Mesendoderm (in vitro differentiated cells): ENCODE measurements at regions not wholly inside any gene's neighbourhood (a gene's known extent, or its start where the extent isn't known, plus 50 kb on each side); places are given as distances from the start of the nearest gene placed in this dataset.
"Not testable (repeated sequence)": the region's sequence is repeated elsewhere in the genome, so short reads cannot be mapped to it uniquely, and the experiment has no call there.

ENCODE experiments used
- DNase-seq: peaks from one replicate; pipeline ENCODE4 v3.0.0; 2013
- H2AK5ac ChIP-seq: 2 replicates; pipeline ENCODE4 v1.6.1; 2013; ENCODE audit warnings: low read length, inconsistent platforms
- H2BK120ac ChIP-seq: 2 replicates; pipeline ENCODE4 v1.6.1; 2013; ENCODE audit warnings: low read depth, mild to moderate bottlenecking, low read length, moderate library complexity, mixed read lengths
- H2BK15ac ChIP-seq: replicated peaks from 2 replicates; pipeline ENCODE4 v1.6.1; 2013; ENCODE audit warnings: low read depth, mild to moderate bottlenecking, moderate library complexity
- H2BK5ac ChIP-seq: 2 replicates; pipeline ENCODE4 v1.6.1; 2013; ENCODE audit warnings: low read length, inconsistent platforms
- H3K18ac ChIP-seq: 2 replicates; pipeline ENCODE4 v1.6.1; 2013; ENCODE audit warnings: mild to moderate bottlenecking, low read length, mixed read lengths
- H3K23ac ChIP-seq: one replicate; pipeline ENCODE4 v1.6.1; 2013; ENCODE audit warnings: low read length
- H3K27ac ChIP-seq: 2 replicates; pipeline ENCODE4 v1.5.1; 2013; ENCODE audit warnings: low read depth, mild to moderate bottlenecking, inconsistent platforms, low read length, moderate library complexity
- H3K27me3 ChIP-seq: 2 replicates; pipeline ENCODE4 v1.6.1; 2013; ENCODE audit warnings: low read length, control low read depth, mild to moderate bottlenecking, inconsistent platforms; ENCODE audit not compliant: insufficient read depth, poor library complexity
- H3K36me3 ChIP-seq: 2 replicates; pipeline ENCODE4 v1.6.1; 2013; ENCODE audit warnings: low read length, inconsistent platforms; ENCODE audit not compliant: control insufficient read depth, insufficient read depth
- H3K4ac ChIP-seq: one replicate; pipeline ENCODE4 v1.6.1; 2013; ENCODE audit warnings: low read depth, mild to moderate bottlenecking, low read length, moderate library complexity
- H3K4me1 ChIP-seq: 2 replicates; pipeline ENCODE4 v1.6.1; 2013; ENCODE audit warnings: low read depth, low read length, inconsistent platforms; ENCODE audit not compliant: control insufficient read depth
- H3K4me2 ChIP-seq: 2 replicates; pipeline ENCODE4 v1.6.1; 2013; ENCODE audit warnings: low read length
- H3K4me3 ChIP-seq: 2 replicates; pipeline ENCODE4 v1.5.1; 2013; ENCODE audit warnings: mild to moderate bottlenecking, low read length
- H3K56ac ChIP-seq: one replicate; pipeline ENCODE4 v1.6.1; 2013; ENCODE audit warnings: low read length
- H3K79me1 ChIP-seq: 2 replicates; pipeline ENCODE4 v1.6.1; 2013; ENCODE audit warnings: low read length, inconsistent platforms
- H3K79me2 ChIP-seq: 2 replicates; pipeline ENCODE4 v1.6.1; 2013; ENCODE audit warnings: mild to moderate bottlenecking, low read length; ENCODE audit not compliant: control insufficient read depth, insufficient read depth
- H3K9ac ChIP-seq: 2 replicates; pipeline ENCODE4 v1.6.1; 2013; ENCODE audit warnings: low read length, inconsistent platforms
- H4K5ac ChIP-seq: one replicate; pipeline ENCODE4 v1.6.1; 2013; ENCODE audit warnings: low read length
- H4K8ac ChIP-seq: one replicate; pipeline ENCODE4 v1.6.1; 2013; ENCODE audit warnings: low read depth, mild to moderate bottlenecking, control low read depth, low read length, moderate library complexity
- WGBS: extraction: QIAGEN DNeasy Blood & Tissue Kit; methylation state at CpG from one replicate; pipeline ENCODE4 v1.1.7; 2013; ENCODE audit warnings: low lambda C conversion rate, missing lambda C conversion rate; ENCODE audit not compliant: insufficient coverage; ENCODE audit errors: extremely low coverage; 5-methylcytosine and 5-hydroxymethylcytosine counted together

DNA sequence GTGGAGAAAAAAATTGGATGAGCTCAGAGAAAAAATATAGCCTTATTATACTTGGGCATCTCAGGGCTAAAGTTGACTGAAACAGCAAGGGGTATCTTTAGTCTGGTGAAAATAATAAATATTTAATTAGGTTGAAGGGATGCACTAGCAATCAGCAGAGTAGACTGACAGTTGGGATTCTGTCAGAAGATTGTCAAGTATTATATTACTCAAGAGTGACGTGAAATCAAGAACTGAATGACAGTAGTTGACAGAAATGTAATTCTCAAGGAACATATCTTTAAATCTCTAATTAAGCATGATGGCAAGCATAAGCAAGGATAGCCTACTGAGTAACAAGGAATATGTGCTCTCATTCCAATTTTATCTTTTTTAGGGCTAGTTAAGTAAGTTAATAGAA is 1301.1 kb downstream of the DSC3 start:
- Histone ChIP-seq H4K8ac (no peak overlapping the region), H3K27me3 (no peaks in the 10 kb centered on the region), H2BK120ac (no peak overlapping the region), H2BK5ac (no peak overlapping the region), H3K18ac (no peak overlapping the region), H3K79me1 (no peaks in the 10 kb centered on the region), H3K27ac (no peak overlapping the region), H3K23ac (no peak overlapping the region), H2AK5ac (no peak overlapping the region), H3K56ac (no peak overlapping the region), H3K79me2 (no peaks in the 10 kb centered on the region), H3K4ac (no peak overlapping the region), H3K9ac (no peak overlapping the region), H3K4me2 (no peak overlapping the region), H3K4me1 (no peaks in the 10 kb centered on the region), H2BK15ac (no peak overlapping the region), H4K5ac (no peak overlapping the region), H3K36me3 (no peaks in the 10 kb centered on the region), H3K4me3 (no peak overlapping the region)
- no peak for DNase-seq
- no CpG with 5 or more reads among the region's 1 CpG for WGBS

DNA sequence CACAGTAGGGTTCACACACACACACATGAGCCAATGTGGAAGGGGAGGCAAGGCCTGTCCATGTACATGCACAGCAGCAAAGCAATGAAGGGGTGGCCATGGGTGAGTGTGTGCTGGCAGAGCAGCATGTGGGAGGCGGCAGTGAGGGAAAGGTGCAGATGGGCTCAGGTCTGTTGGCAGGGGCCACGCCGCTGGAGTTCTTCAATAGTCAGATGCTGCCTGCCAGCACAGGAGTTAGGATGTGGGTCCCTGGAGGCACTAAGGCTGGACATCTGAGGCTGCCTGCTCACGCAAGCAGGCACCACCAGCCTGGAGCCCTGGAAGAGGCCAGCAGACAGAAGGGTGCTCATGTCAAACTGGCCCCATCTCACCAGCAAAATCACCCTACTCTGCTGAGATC is 1304.9 kb downstream of the DSC3 start:
- no peaks in the 10 kb centered on the region for H3K79me2 ChIP-seq
- no peak overlapping the region for H2BK5ac ChIP-seq
- no peak overlapping the region for H3K4me3 ChIP-seq
- H3K4ac ChIP-seq = no peak overlapping the region
- no peaks in the 10 kb centered on the region for H3K36me3 ChIP-seq
- no peaks in the 10 kb centered on the region for H3K27me3 ChIP-seq
- no peaks in the 10 kb centered on the region for H3K79me1 ChIP-seq
- no peak for DNase-seq
- no CpG with 5 or more reads among the region's 4 CpGs for WGBS
- no peak overlapping the region for H3K18ac ChIP-seq
- no peak overlapping the region for H2AK5ac ChIP-seq
- H3K4me2 ChIP-seq = no peak overlapping the region
- no peak overlapping the region for H2BK15ac ChIP-seq
- H3K23ac ChIP-seq = no peak overlapping the region
- no peak overlapping the region for H3K9ac ChIP-seq
- H4K5ac ChIP-seq = no peak overlapping the region
- H4K8ac ChIP-seq = no peak overlapping the region
- no peak overlapping the region for H2BK120ac ChIP-seq
- no peak overlapping the region for H3K27ac ChIP-seq
- H3K4me1 ChIP-seq = no peaks in the 10 kb centered on the region
- no peak overlapping the region for H3K56ac ChIP-seq

DNA sequence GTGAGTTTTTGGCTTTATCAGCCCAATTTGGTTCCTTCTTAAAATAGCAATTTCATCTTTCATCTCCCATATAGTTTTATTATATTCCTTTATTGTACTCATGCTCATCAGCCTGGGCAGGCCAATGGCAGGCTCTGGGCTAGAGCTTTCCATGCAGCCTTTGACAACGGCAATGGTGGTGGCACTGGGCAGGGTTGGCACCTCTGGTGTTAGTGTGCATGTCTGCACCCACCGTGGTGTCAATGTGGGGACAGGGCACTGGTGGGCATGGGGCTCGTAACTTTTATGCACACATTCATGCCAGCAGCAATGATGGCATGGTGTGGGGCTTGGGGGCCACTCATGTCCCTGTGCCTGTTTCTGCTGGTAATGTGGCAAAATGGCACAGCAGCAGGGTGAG is 1305.4 kb downstream of the DSC3 start:
- H3K9ac ChIP-seq = no peak overlapping the region
- no peak overlapping the region for H2BK120ac ChIP-seq
- no peaks in the 10 kb centered on the region for H3K79me2 ChIP-seq
- H3K36me3 ChIP-seq = no peaks in the 10 kb centered on the region
- WGBS = no CpG with 5 or more reads among the region's 3 CpGs
- no peak overlapping the region for H3K4me3 ChIP-seq
- no peaks in the 10 kb centered on the region for H3K79me1 ChIP-seq
- DNase-seq = no peak
- H3K27me3 ChIP-seq = no peaks in the 10 kb centered on the region
- no peak overlapping the region for H3K18ac ChIP-seq
- H3K4me1 ChIP-seq = no peaks in the 10 kb centered on the region
- no peak overlapping the region for H2BK5ac ChIP-seq
- H3K23ac ChIP-seq = no peak overlapping the region
- H3K4ac ChIP-seq = no peak overlapping the region
- H2AK5ac ChIP-seq = no peak overlapping the region
- no peak overlapping the region for H4K5ac ChIP-seq
- H3K56ac ChIP-seq = no peak overlapping the region
- H3K4me2 ChIP-seq = no peak overlapping the region
- H3K27ac ChIP-seq = no peak overlapping the region
- no peak overlapping the region for H4K8ac ChIP-seq
- no peak overlapping the region for H2BK15ac ChIP-seq

DNA sequence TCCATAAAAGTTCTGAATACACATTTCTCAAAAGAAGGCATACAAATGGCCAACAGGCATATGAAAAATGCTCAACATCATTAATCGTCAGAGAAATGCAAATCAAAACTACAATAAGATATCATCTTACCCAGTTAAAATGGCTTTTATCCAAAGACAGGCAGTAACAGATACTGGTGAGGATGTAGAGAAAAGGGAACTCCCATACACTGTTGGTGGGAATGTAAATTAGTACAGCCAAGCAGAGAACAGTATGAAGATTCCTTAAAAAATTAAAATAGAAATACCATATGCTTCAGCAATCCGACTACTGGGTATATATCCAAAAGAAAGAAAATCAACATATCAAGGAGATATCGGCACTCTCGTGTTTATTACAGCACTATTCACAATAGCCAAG is 1312.5 kb downstream of the DSC3 start:
- Histone ChIP-seq H3K27me3 (no peaks in the 10 kb centered on the region), H3K18ac (no peak overlapping the region), H3K4ac (no peak overlapping the region), H3K79me1 (no peaks in the 10 kb centered on the region), H4K8ac (no peak overlapping the region), H3K27ac (no peak overlapping the region), H3K4me2 (no peak overlapping the region), H2BK120ac (no peak overlapping the region), H3K4me1 (no peaks in the 10 kb centered on the region), H2BK15ac (no peak overlapping the region), H3K36me3 (no peaks in the 10 kb centered on the region), H4K5ac (no peak overlapping the region), H3K79me2 (no peaks in the 10 kb centered on the region), H3K56ac (no peak overlapping the region), H2BK5ac (no peak overlapping the region), H2AK5ac (no peak overlapping the region), H3K9ac (no peak overlapping the region), H3K23ac (no peak overlapping the region), H3K4me3 (no peak overlapping the region)
- no peak for DNase-seq
- no CpG with 5 or more reads among the region's 4 CpGs for WGBS

DNA sequence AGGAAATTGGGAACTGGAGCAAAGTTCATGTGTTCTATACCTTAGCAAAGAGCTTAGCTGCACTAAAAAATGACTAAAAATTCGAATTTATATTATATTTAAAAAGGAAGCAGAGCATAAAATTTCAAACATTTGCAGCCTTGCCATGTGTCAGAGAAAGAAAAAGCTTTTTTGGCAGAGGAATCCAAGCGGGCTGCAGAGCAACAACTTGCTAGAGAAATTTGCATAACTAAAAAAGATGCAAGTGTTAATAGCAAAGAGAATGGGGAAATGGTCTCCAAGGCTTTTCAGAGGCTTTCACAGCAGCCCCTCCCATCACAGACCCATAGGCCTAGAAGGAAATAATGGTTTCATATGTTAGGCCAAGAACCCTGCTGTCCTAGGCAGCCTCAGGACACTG is 1315.9 kb downstream of the DSC3 start:
- Histone ChIP-seq H3K4ac (no peak overlapping the region), H2BK15ac (no peak overlapping the region), H3K23ac (no peak overlapping the region), H3K79me2 (no peaks in the 10 kb centered on the region), H3K4me2 (no peak overlapping the region), H2BK5ac (no peak overlapping the region), H3K36me3 (no peaks in the 10 kb centered on the region), H3K18ac (no peak overlapping the region), H3K27me3 (no peaks in the 10 kb centered on the region), H2BK120ac (no peak overlapping the region), H3K4me3 (no peak overlapping the region), H4K8ac (no peak overlapping the region), H3K9ac (no peak overlapping the region), H3K79me1 (no peaks in the 10 kb centered on the region), H3K56ac (no peak overlapping the region), H3K27ac (no peak overlapping the region), H4K5ac (no peak overlapping the region), H3K4me1 (no peaks in the 10 kb centered on the region), H2AK5ac (no peak overlapping the region)
- no peak for DNase-seq
- WGBS = no CpG with 5 or more reads among the region's 2 CpGs

DNA sequence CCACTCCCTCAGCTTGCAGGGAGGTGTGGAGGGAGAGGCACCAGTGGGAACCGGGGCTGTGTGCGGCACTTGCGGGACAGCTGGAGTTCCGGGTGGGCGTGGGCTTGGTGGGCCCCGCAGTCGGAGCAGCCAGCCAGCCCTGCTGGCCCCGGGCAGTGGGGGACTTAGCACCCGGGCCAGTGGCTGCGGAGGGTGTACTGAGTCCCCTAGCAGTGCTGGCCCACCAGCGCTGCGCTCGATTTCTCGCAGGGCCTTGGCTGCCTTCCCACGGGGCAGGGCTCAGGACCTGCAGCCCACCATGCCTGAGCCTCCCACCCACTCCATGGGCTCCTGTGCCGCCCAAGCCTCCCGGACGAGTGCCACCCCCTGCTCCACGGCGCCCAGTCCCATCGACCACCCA is 1319.1 kb downstream of the DSC3 start:
- H3K79me1 ChIP-seq, H2BK120ac ChIP-seq: not testable (repeated sequence)
- no CpG with 5 or more reads among the region's 21 CpGs for WGBS

More for the DNA sequence above, 1319.1 kb downstream of the DSC3 start:
- H4K8ac ChIP-seq, H3K4me2 ChIP-seq, H2AK5ac ChIP-seq, H3K4ac ChIP-seq, H2BK5ac ChIP-seq, H3K4me1 ChIP-seq, H3K79me2 ChIP-seq, H3K27me3 ChIP-seq, H3K56ac ChIP-seq, DNase-seq, H3K18ac ChIP-seq, H2BK15ac ChIP-seq, H3K36me3 ChIP-seq, H3K23ac ChIP-seq, H3K27ac ChIP-seq, H3K4me3 ChIP-seq, H4K5ac ChIP-seq, H3K9ac ChIP-seq: not testable (repeated sequence)
